H1 (cell line): ENCODE measurements at regions not wholly inside any gene's neighbourhood (a gene's known extent, or its start where the extent isn't known, plus 50 kb on each side); places are given as distances from the start of the nearest gene placed in this dataset.

Experiments used
- CTCF ChIA-PET: fragments of 300-600 bp; sonication (Branson Sonifier 250); formaldehyde crosslinking; loops from one replicate; lab custom pipeline; 2021; ENCODE audit not compliant: partially characterized antibody; lab: Charles Lee
- POLR2A ChIA-PET: fragments of 300-600 bp; sonication (Branson Sonifier 250); formaldehyde crosslinking; loops from one replicate; lab custom pipeline; 2021; ENCODE audit warnings: inconsistent platforms; ENCODE audit not compliant: partially characterized antibody; lab: Charles Lee
- DNase-seq, 2 experiments: peaks; one replicate each; pipeline versions ENCODE4 v3.0.0 to v3.0.0-alpha.2; 2010 to 2022; ENCODE audit warnings: low spot score in 2 of 2, low read depth in 1 of 2, mixed read lengths in 1 of 2
- FAIRE-seq: peaks from 2 replicates; lab custom pipeline; 2011; peaks lifted over from hg19 to GRCh38; lab: Jason Lieb, UNC
- H2AFZ ChIP-seq: 2 replicates; pipeline ENCODE4 v1.8.1; 2012; ENCODE audit warnings: low read length, inconsistent platforms
- H2AK5ac ChIP-seq: 2 replicates; pipeline ENCODE4 v1.6.1; 2013; ENCODE audit warnings: low read depth, low read length
- H2BK120ac ChIP-seq: replicated peaks from 2 replicates; pipeline ENCODE3; 2013; ENCODE audit warnings: low read depth, low read length, inconsistent platforms
- H2BK12ac ChIP-seq: 2 replicates; pipeline ENCODE4 v1.6.1; 2013; ENCODE audit warnings: low read depth, low read length
- H2BK15ac ChIP-seq: 2 replicates; pipeline ENCODE4 v1.6.1; 2013; ENCODE audit warnings: low read length
- H2BK20ac ChIP-seq: 2 replicates; pipeline ENCODE4 v1.6.1; 2013; ENCODE audit warnings: low read length
- H2BK5ac ChIP-seq: 2 replicates; pipeline ENCODE4 v1.6.1; 2013; ENCODE audit warnings: low read depth, low read length
- H3K14ac ChIP-seq: 2 replicates; pipeline ENCODE4 v1.6.1; 2013; ENCODE audit warnings: inconsistent platforms; ENCODE audit not compliant: insufficient read length
- H3K18ac ChIP-seq: 2 replicates; pipeline ENCODE4 v1.6.1; 2013; ENCODE audit warnings: low read length; ENCODE audit errors: extremely low read depth
- H3K23ac ChIP-seq: 2 replicates; pipeline ENCODE4 v1.6.1; 2013; ENCODE audit warnings: inconsistent platforms; ENCODE audit not compliant: insufficient read length
- H3K23me2 ChIP-seq: 2 replicates; pipeline ENCODE4 v1.6.1; 2013; ENCODE audit warnings: low read depth, low read length
- H3K27ac ChIP-seq: 2 replicates; pipeline ENCODE4 v1.6.1; 2011; ENCODE audit warnings: low read depth, low read length, inconsistent platforms
- H3K27me3 ChIP-seq, 4 experiments: replicated peaks in 1 of 4; 1 replicate in 1 of 4; 2 replicates in 3 of 4; pipeline versions ENCODE4 v1.6.1 to v1.8.1; 2011 to 2013; ENCODE audit warnings: low read length in 3 of 4, mild to moderate bottlenecking in 3 of 4, inconsistent platforms in 2 of 4, mixed read lengths in 2 of 4, moderate library complexity in 1 of 4; ENCODE audit not compliant: control insufficient read depth in 3 of 4, insufficient read depth in 3 of 4; ENCODE audit errors: extremely low read depth in 1 of 4
- H3K36me3 ChIP-seq, 4 experiments: 2 replicates each; pipeline versions ENCODE4 v1.6.1 to v1.8.1; 2011 to 2013; ENCODE audit warnings: mild to moderate bottlenecking in 4 of 4, low read length in 3 of 4, moderate library complexity in 2 of 4, control low read depth in 1 of 4, inconsistent platforms in 1 of 4; ENCODE audit not compliant: insufficient read depth in 4 of 4, control insufficient read depth in 2 of 4
- H3K4ac ChIP-seq: replicated peaks from 2 replicates; pipeline ENCODE3; 2013; ENCODE audit warnings: low read length, low read depth, mixed read lengths, inconsistent platforms; ENCODE audit not compliant: insufficient read length
- H3K4me1 ChIP-seq, 4 experiments: replicated peaks in 1 of 4; 1 replicate in 1 of 4; 2 replicates in 3 of 4; pipeline versions ENCODE4 v1.6.1 to v1.8.1; 2011 to 2013; ENCODE audit warnings: low read length in 3 of 4, inconsistent platforms in 2 of 4, mixed read lengths in 1 of 4; ENCODE audit not compliant: insufficient read depth in 4 of 4, control insufficient read depth in 3 of 4
- H3K4me2 ChIP-seq, 2 experiments: 2 replicates each; pipeline versions ENCODE4 v1.6.1 to v1.8.1; 2011 to 2013; ENCODE audit warnings: low read depth in 2 of 2, low read length in 2 of 2, control low read depth in 1 of 2, inconsistent platforms in 1 of 2, mild to moderate bottlenecking in 1 of 2; ENCODE audit not compliant: insufficient read depth in 1 of 2
- H3K4me3 ChIP-seq, 4 experiments: fragments of 200-600, 300-600 bp in 1 of 4; sonication (generic), shearing (Covaris generic), sonication (Bioruptor Twin) in 1 of 4; 2 replicates each; pipeline versions ENCODE4 v1.5.1 to v1.8.1; 2011 to 2016; ENCODE audit warnings: low read length in 4 of 4, low read depth in 3 of 4, control low read depth in 2 of 4, inconsistent platforms in 2 of 4, mild to moderate bottlenecking in 2 of 4, mixed read lengths in 1 of 4, moderate library complexity in 1 of 4; ENCODE audit not compliant: insufficient read depth in 2 of 4; ENCODE audit errors: extremely low read depth in 1 of 4
- H3K56ac ChIP-seq: replicated peaks from 2 replicates; pipeline ENCODE3; 2013; ENCODE audit warnings: low read depth, mild to moderate bottlenecking, mixed read lengths, low read length, inconsistent platforms; ENCODE audit not compliant: insufficient read length
- H3K79me1 ChIP-seq: 2 replicates; pipeline ENCODE4 v1.6.1; 2013; ENCODE audit warnings: low read depth, low read length, control low read depth
- H3K79me2 ChIP-seq, 2 experiments: 2 replicates each; pipeline versions ENCODE4 v1.6.1 to v1.8.1; 2012 to 2013; ENCODE audit warnings: low read length in 2 of 2, mild to moderate bottlenecking in 2 of 2, inconsistent platforms in 1 of 2; ENCODE audit not compliant: insufficient read depth in 2 of 2, control insufficient read depth in 1 of 2
- H3K9ac ChIP-seq, 4 experiments: replicated peaks in 1 of 4; 1 replicate in 1 of 4; 2 replicates in 3 of 4; pipeline versions ENCODE4 v1.6.1 to v1.8.1; 2011 to 2013; ENCODE audit warnings: low read depth in 3 of 4, low read length in 3 of 4, control low read depth in 2 of 4, mild to moderate bottlenecking in 2 of 4, moderate library complexity in 2 of 4, inconsistent platforms in 1 of 4; ENCODE audit errors: extremely low read depth in 1 of 4
- H3K9me3 ChIP-seq, 2 experiments: 2 replicates each; pipeline versions ENCODE4 v1.6.1 to v1.8.1; 2012 to 2013; ENCODE audit warnings: mild to moderate bottlenecking in 2 of 2, moderate library complexity in 2 of 2, control low read depth in 1 of 2, inconsistent platforms in 1 of 2, low read depth in 1 of 2, low read length in 1 of 2, mixed read lengths in 1 of 2; ENCODE audit not compliant: insufficient read depth in 2 of 2
- H4K20me1 ChIP-seq, 2 experiments: replicated peaks in 1 of 2; 2 replicates each; pipeline versions ENCODE3 to v1.8.1; 2011 to 2013; ENCODE audit warnings: inconsistent platforms in 2 of 2, low read length in 2 of 2, mild to moderate bottlenecking in 1 of 2; ENCODE audit not compliant: insufficient read depth in 2 of 2, control insufficient read depth in 1 of 2
- H4K5ac ChIP-seq: 2 replicates; pipeline ENCODE4 v1.6.1; 2013; ENCODE audit warnings: low read length, low read depth, mixed read lengths, inconsistent platforms; ENCODE audit not compliant: insufficient read length
- H4K8ac ChIP-seq: 2 replicates; pipeline ENCODE4 v1.8.0; 2013; ENCODE audit warnings: mild to moderate bottlenecking, moderate library complexity, low read length, inconsistent platforms; ENCODE audit not compliant: insufficient read depth; ENCODE audit errors: extremely low read depth
- H4K91ac ChIP-seq: replicated peaks from 2 replicates; pipeline ENCODE3; 2013; ENCODE audit warnings: low read length, mixed read lengths, inconsistent platforms; ENCODE audit not compliant: insufficient read length
- BACH1 ChIP-seq: IDR thresholded peaks from 2 replicates; pipeline ENCODE4 v1.6.1; 2012; ENCODE audit warnings: low read length, improper control_type of control experiment
- BRCA1 ChIP-seq: IDR thresholded peaks from 2 replicates; pipeline ENCODE4 v1.6.1; 2012; ENCODE audit warnings: low read depth, low read length, improper control_type of control experiment
- EP300 ChIP-seq, 2 experiments: IDR thresholded peaks; 1 replicate in 1 of 2; 2 replicates in 1 of 2; pipeline ENCODE4 v1.6.1; 2011 to 2012; ENCODE audit warnings: low read depth in 2 of 2, low read length in 2 of 2, mild to moderate bottlenecking in 2 of 2, borderline replicate concordance in 1 of 2, inconsistent platforms in 1 of 2, moderate library complexity in 1 of 2
- JUND ChIP-seq: IDR thresholded peaks from 2 replicates; pipeline ENCODE4 v1.6.1; 2011; ENCODE audit warnings: mild to moderate bottlenecking, improper control_type of control experiment, low read length
- MAX ChIP-seq: IDR thresholded peaks from 2 replicates; pipeline ENCODE4 v1.6.1; 2012; ENCODE audit warnings: inconsistent platforms
- RAD21 ChIP-seq, 2 experiments: IDR thresholded peaks in 1 of 2; conservative IDR thresholded peaks in 1 of 2; 2 replicates each; pipeline ENCODE4 v1.6.1; 2011; ENCODE audit warnings: low read depth in 2 of 2, low read length in 2 of 2, improper control_type of control experiment in 1 of 2, inconsistent platforms in 1 of 2, mild to moderate bottlenecking in 1 of 2, moderate library complexity in 1 of 2
- RFX5 ChIP-seq: IDR thresholded peaks from 2 replicates; pipeline ENCODE4 v1.6.1; 2011; ENCODE audit warnings: low read depth, low read length, improper control_type of control experiment, borderline replicate concordance
- SP1 ChIP-seq: IDR thresholded peaks from 2 replicates; pipeline ENCODE4 v1.6.1; 2011; ENCODE audit warnings: low read depth, low read length
- TAF1 ChIP-seq: IDR thresholded peaks from 2 replicates; pipeline ENCODE4 v1.6.1; 2011; ENCODE audit warnings: mild to moderate bottlenecking, low read depth, low read length
- TAF7 ChIP-seq: optimal IDR thresholded peaks from 2 replicates; pipeline ENCODE3; 2011; ENCODE audit warnings: low read depth, mild to moderate bottlenecking, inconsistent platforms, low read length, moderate library complexity, borderline replicate concordance
- TCF12 ChIP-seq: IDR thresholded peaks from 2 replicates; pipeline ENCODE4 v1.6.1; 2011; ENCODE audit warnings: low read depth, mild to moderate bottlenecking, low read length
- WGBS, 2 experiments: shearing (Covaris generic) in 1 of 2; methylation state at CpG; one replicate each; pipeline versions ENCODE4 v1.1.6 to v1.1.7; 2013 to 2015; ENCODE audit warnings: low lambda C conversion rate in 2 of 2, mixed read lengths in 2 of 2, inconsistent platforms in 1 of 2, low coverage in 1 of 2, missing lambda C conversion rate in 1 of 2; ENCODE audit not compliant: insufficient replicate concordance in 2 of 2, insufficient coverage in 1 of 2, insufficient read length in 1 of 2; ENCODE audit errors: extremely low coverage in 1 of 2, missing lambda C conversion rate in 1 of 2; 5-methylcytosine and 5-hydroxymethylcytosine counted together

- FAIRE-seq: no peak
- CTCF ChIA-PET: no interaction called here
- no peak overlapping the region for H2BK120ac ChIP-seq
These were observed 85.6 kb upstream of the TSPAN8 start for GRCh38 chr12:71243370-71243769.

More at GRCh38 chr12:71243370-71243769, 85.6 kb upstream of the TSPAN8 start:
- no peak overlapping the region for H3K4me3 ChIP-seq
- no peak overlapping the region for H4K5ac ChIP-seq
- H3K14ac ChIP-seq: no peak overlapping the region
- 100% methylated on average over 1 of the region's 1 CpG; no CpG with 5 or more reads in 1 of the 2 experiments for WGBS, 2 experiments
- H2BK15ac ChIP-seq: no peak overlapping the region
- no peaks in the 10 kb centered on the region for H3K23me2 ChIP-seq
- no peaks in the 10 kb centered on the region for H3K36me3 ChIP-seq
- no peak overlapping the region for H4K8ac ChIP-seq
- H2BK20ac ChIP-seq: no peak overlapping the region
- H3K56ac ChIP-seq: no peak overlapping the region
- H3K9ac ChIP-seq: no peak overlapping the region
- H3K18ac ChIP-seq: no peak overlapping the region
- no peaks in the 10 kb centered on the region for H4K20me1 ChIP-seq
- H3K27me3 ChIP-seq: no peaks in the 10 kb centered on the region
- no peak overlapping the region for H2AK5ac ChIP-seq
- H2BK12ac ChIP-seq: no peak overlapping the region
- H3K9me3 ChIP-seq: no peaks in the 10 kb centered on the region
- no peak overlapping the region for H4K91ac ChIP-seq
- H2BK5ac ChIP-seq: no peak overlapping the region
- no peaks in the 10 kb centered on the region for H3K79me2 ChIP-seq
- POLR2A ChIA-PET: no interaction called here
- H2AFZ ChIP-seq: no peak overlapping the region
- no peak for TF ChIP-seq RFX5
- no peak for TF ChIP-seq SP1
- TF ChIP-seq EP300 (IDR thresholded peaks at IDR 0.05; ENCODE audit: borderline replicate concordance in 1 of 2, low read depth in 2 of 2, low read length in 2 of 2): no peak
- TF ChIP-seq TAF1: no peak
- no peak for TF ChIP-seq BRCA1
- no peak for TF ChIP-seq MAX
- no peak for TF ChIP-seq TCF12
- no peak for TF ChIP-seq RAD21 (IDR thresholded peaks at IDR 0.05 in 1 of 2, conservative IDR thresholded peaks at IDR 0.05 in 1 of 2; ENCODE audit: low read depth in 2 of 2, low read length in 2 of 2)
- TF ChIP-seq BACH1: no peak
- no peak for TF ChIP-seq TAF7
- TF ChIP-seq JUND: no peak
- TF ChIP-seq, all 59 proteins: peak for 0
- Histone ChIP-seq H3K27ac (no peak overlapping the region), H3K4ac (no peak overlapping the region), H3K4me1 (no peaks in the 10 kb centered on the region), H3K4me2 (no peak overlapping the region), H3K23ac (no peak overlapping the region), H3K79me1 (no peaks in the 10 kb centered on the region)
- no peak for DNase-seq
